HS-27A (cell line): ENCODE measurements at regions not wholly inside any gene's neighbourhood (a gene's known extent, or its start where the extent isn't known, plus 50 kb on each side); places are given as distances from the start of the nearest gene placed in this dataset.
"Not testable (repeated sequence)": the region's sequence is repeated elsewhere in the genome, so short reads cannot be mapped to it uniquely, and the experiment has no call there.

Source experiments
- DNase-seq: peaks from one replicate; pipeline ENCODE4 v3.0.0-alpha.2; 2012; ENCODE audit warnings: low read depth, missing footprints

- no peak for DNase-seq
These were observed 334.4 kb downstream of the TFAP2B start for GRCh38 chr6:51153109-51153508.

- not testable (repeated sequence) for DNase-seq
These were observed 336.3 kb downstream of the TFAP2B start for GRCh38 chr6:51154925-51155324.

- not testable (repeated sequence) for DNase-seq
These were observed 340.6 kb downstream of the TFAP2B start for GRCh38 chr6:51159260-51159659.

GRCh38 chr6:51161752-51162151 lies 343.1 kb downstream of the TFAP2B start:
- DNase-seq, result no peak

GRCh38 chr6:51163843-51164529 lies 345.3 kb downstream of the TFAP2B start:
- no peak for DNase-seq

GRCh38 chr6:51166914-51167313 lies 348.2 kb downstream of the TFAP2B start:
- no peak for DNase-seq

- DNase-seq, result no peak
These were observed 348.8 kb downstream of the TFAP2B start for GRCh38 chr6:51167468-51167867.

- DNase-seq, result no peak
These were observed 364.2 kb downstream of the TFAP2B start for GRCh38 chr6:51182827-51183226.

- DNase-seq, result no peak
These were observed 365.4 kb downstream of the TFAP2B start for GRCh38 chr6:51184046-51184445.

GRCh38 chr6:51193163-51193562 lies 374.5 kb downstream of the TFAP2B start:
- DNase-seq, result not testable (repeated sequence)

- DNase-seq, result no peak
These were observed 380.5 kb downstream of the TFAP2B start for GRCh38 chr6:51199105-51199552.

GRCh38 chr6:51199733-51200260 lies 381.1 kb downstream of the TFAP2B start:
- peak; percentile 7 for DNase-seq

- DNase-seq, result no peak
These were observed 382.0 kb downstream of the TFAP2B start for GRCh38 chr6:51200676-51201075.

- not testable (repeated sequence) for DNase-seq
These were observed 384.0 kb downstream of the TFAP2B start for GRCh38 chr6:51202653-51203052.

GRCh38 chr6:51203504-51203903 lies 384.8 kb downstream of the TFAP2B start:
- no peak for DNase-seq

GRCh38 chr6:51206686-51207085 lies 388.0 kb downstream of the TFAP2B start:
- DNase-seq, result not testable (repeated sequence)

GRCh38 chr6:51209651-51210050 lies 391.0 kb downstream of the TFAP2B start:
- no peak for DNase-seq

- no peak for DNase-seq
These were observed 395.1 kb downstream of the TFAP2B start for GRCh38 chr6:51213811-51214210.

GRCh38 chr6:51214442-51214841 lies 395.8 kb downstream of the TFAP2B start:
- DNase-seq, result no peak

GRCh38 chr6:51218181-51218580 lies 399.5 kb downstream of the TFAP2B start:
- DNase-seq, result no peak

GRCh38 chr6:51224580-51225240 lies 406.0 kb downstream of the TFAP2B start:
- not testable (repeated sequence) for DNase-seq

GRCh38 chr6:51241376-51241775 lies 422.7 kb downstream of the TFAP2B start:
- no peak for DNase-seq

GRCh38 chr6:51249798-51250197 lies 431.1 kb downstream of the TFAP2B start:
- DNase-seq, result peak; percentile 14
